ENCODE measurements at regions not wholly inside any gene's neighbourhood (a gene's known extent, or its start where the extent isn't known, plus 50 kb on each side); places are given as distances from the start of the nearest gene placed in this dataset.
"Not testable (repeated sequence)": the region's sequence is repeated elsewhere in the genome, so short reads cannot be mapped to it uniquely, and the experiment has no call there.

DNA sequence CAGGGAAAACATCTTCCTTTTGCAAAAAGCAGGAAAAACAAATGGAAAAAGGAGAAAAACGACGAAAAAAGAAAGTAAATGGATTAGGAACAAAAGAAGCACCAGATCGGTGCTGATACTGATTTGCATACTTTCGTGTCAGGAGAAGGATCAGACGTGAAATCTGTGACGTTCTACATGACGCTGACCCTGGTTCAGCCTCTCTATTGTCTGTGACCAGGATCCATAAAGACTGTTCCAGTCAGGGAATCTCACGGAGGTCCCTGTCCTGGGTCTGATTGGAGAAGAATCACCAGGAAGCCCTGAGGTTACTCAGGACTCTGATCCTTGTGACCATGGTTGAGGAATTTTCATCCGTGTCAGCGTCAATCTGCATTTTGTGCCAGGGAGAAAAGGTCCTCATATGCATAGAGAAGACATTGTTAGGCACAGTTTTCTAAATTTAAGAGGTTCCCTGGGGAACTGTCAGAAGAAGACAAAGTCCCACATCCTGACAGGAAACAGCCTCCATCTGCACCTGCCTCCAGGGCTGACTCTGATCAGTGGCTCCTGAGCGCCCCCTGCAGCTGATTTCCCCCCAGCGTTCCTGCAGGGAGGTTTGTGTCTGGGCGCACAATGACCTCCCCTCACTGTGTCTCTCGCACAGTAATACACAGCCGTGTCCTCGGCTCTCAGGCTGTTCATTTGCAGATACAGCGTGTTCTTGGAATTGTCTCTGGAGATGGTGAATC, 832.9 kb downstream of the TMEM121 start:
- H3K9me3 ChIP-seq; H3K27me3 ChIP-seq; H3K4me3 ChIP-seq; DNase-seq; H3K36me3 ChIP-seq; H3K27ac ChIP-seq; H3K4me1 ChIP-seq; intact Hi-C loops (cut with DNase I; ENCODE audit: low total_unique reads): not testable (repeated sequence)
- WGBS, 5 donors = 42 to 54% (median 47%) methylated on average over 15 to 17 of the region's 17 CpGs

DNA sequence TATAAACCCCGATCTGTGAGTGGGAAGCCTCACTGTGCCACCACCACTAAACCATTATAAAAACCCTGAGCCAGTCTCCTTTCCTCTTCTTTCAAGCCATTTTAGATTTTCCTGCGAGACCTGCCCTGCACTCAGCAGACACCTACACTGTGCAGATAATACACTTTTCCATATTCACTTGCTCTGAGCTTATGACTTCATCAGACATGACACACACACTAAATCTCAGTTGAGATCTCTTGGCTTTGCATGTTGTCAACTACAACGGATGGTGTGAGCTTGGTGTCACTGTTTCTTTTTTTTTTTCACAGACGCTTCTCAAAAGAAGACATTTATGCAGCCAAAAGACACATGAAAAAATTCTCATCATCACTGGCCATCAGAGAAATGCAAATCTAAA, 839.0 kb downstream of the TMEM121 start:
- H3K4me1 ChIP-seq; DNase-seq; H3K27me3 ChIP-seq; H3K4me3 ChIP-seq; H3K36me3 ChIP-seq; intact Hi-C loops (cut with DNase I; ENCODE audit: low total_unique reads); H3K9me3 ChIP-seq; H3K27ac ChIP-seq: not testable (repeated sequence)
- WGBS, 5 donors = 29 to 58% (median 40%) methylated on average over 2 of the region's 4 CpGs

DNA sequence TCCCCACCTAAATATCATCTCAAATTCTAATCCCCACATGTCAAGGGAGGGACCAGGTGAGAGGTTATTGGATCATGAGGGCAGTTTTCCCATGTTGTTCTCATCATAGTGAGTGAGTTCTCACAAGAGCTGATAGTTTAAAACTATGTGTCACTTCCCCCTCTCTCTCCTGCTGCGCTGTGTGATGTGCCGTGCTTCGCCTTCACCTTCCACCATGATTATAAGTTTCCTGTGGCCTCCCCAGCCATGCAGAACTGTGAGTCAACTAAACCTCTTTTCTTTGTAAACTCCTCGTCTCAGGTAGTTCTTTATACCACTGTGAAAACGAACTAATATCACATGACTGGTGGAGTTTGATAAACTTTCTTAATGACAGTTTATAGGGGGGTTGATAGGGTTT, 839.5 kb downstream of the TMEM121 start:
- H3K27me3 ChIP-seq; H3K4me3 ChIP-seq; DNase-seq; H3K27ac ChIP-seq; intact Hi-C loops (cut with DNase I; ENCODE audit: low total_unique reads); H3K9me3 ChIP-seq; H3K4me1 ChIP-seq; H3K36me3 ChIP-seq: not testable (repeated sequence)
- 26 to 49% (median 39%) methylated on average over 5 of the region's 5 CpGs for WGBS, 5 donors

DNA sequence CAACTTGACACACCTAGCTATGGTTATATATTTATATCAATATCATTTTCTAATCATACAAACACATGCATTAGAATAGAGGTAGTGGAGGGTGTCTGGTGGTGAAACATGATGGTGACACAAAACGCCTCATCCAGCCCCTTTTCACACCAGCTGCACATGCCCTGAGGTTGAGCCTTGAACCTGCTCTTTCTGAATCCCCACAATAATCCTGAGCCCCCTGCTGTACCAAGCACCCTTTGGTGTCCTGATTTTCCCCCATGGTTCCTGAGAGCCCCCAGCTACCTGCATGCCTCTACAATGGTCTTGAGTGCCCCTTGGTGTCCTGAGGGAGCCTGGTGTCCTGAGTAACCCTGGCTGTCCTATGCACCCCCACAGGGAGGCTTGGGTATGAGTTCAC, 840.6 kb downstream of the TMEM121 start:
- H3K27ac ChIP-seq = not testable (repeated sequence)

DNA sequence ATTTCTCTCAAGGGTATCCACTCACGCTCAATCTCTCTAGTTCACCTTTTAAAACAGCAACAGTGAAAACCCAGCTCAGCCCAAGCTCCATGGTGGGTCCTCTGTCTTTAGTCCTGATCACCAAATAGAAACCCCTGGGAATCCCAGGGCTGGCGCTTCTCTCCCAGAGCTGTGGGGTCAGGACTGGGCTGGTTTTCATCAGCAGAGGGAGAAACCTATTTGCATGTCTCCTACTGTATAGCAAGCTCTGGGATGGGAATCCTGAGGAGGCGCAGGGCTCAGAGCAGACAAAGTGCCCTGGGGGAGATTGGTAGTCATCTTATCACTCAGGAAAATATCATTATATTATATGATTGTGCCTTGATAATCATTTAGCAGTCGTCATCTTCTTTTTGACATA, 843.1 kb downstream of the TMEM121 start:
- intact Hi-C loops (cut with DNase I; ENCODE audit: low total_unique reads); DNase-seq; H3K9me3 ChIP-seq; H3K27ac ChIP-seq; H3K4me1 ChIP-seq; H3K36me3 ChIP-seq; H3K4me3 ChIP-seq: not testable (repeated sequence)
- H3K27me3 ChIP-seq = peaks cover 0 to 32% (median 0%) of the 10 kb centered on the region in 3 donors
- WGBS, 5 donors = 43 to 59% (median 49%) methylated on average over 2 to 3 of the region's 4 CpGs

More for the DNA sequence above, 840.6 kb downstream of the TMEM121 start:
- H3K9me3 ChIP-seq; H3K36me3 ChIP-seq; H3K27me3 ChIP-seq; intact Hi-C loops (cut with DNase I; ENCODE audit: low total_unique reads); DNase-seq; H3K4me3 ChIP-seq; H3K4me1 ChIP-seq: not testable (repeated sequence)
- WGBS, 5 donors = 31 to 52% (median 40%) methylated on average over 1 of the region's 1 CpG

DNA sequence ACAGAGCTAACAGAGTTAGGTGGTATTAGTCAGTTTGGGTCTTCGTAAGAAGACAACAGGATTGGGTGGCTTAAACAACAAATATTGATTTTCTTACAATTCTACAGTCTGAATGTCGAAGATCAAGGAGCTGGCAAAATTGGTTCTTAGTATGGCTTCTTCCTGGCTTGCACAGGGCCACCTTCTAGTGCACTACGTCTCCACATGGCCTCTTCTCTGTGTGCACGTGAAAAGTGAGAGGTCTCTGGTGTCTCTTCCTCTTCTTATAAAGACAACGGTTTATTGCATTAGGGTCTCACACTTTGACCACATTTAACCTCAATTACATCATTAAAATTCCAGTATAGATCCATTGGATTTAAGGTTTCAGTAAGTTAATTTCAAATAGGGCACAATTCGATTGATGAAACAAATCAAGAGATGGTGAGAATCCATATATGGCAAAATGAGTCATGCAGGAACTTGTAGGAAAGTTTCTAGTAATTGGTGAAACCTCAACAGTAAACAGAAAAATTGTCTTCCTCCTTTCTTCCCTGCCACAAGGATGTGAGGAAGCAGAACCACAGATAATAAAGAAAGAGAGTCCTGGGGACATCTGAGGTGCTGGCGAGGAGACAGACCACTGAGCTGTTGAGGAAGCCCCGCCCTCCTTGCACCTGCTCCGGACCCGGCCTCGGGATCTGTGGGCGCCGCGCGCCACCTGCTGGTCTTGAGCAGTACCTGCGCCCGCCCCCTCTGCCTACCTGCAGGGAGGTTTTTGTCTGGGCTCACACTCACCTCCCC, 846.7 kb downstream of the TMEM121 start:
- Histone ChIP-seq H3K27me3 (peaks cover 0 to 41% (median 0%) of the 10 kb centered on the region in 3 donors), H3K4me1 (peaks cover 0 to 8% (median 0%) of the 10 kb centered on the region in 4 donors), H3K9me3 (no peaks in the 10 kb centered on the region), H3K27ac (no peak overlapping the region), H3K4me3 (no peak overlapping the region), H3K36me3 (no peaks in the 10 kb centered on the region)
- peak; percentile 44 to 73 for DNase-seq
- TF ChIP-seq POLR2AphosphoS5 (IDR thresholded peaks at IDR 0.05) = no peak
- TF ChIP-seq, protein P1, sequence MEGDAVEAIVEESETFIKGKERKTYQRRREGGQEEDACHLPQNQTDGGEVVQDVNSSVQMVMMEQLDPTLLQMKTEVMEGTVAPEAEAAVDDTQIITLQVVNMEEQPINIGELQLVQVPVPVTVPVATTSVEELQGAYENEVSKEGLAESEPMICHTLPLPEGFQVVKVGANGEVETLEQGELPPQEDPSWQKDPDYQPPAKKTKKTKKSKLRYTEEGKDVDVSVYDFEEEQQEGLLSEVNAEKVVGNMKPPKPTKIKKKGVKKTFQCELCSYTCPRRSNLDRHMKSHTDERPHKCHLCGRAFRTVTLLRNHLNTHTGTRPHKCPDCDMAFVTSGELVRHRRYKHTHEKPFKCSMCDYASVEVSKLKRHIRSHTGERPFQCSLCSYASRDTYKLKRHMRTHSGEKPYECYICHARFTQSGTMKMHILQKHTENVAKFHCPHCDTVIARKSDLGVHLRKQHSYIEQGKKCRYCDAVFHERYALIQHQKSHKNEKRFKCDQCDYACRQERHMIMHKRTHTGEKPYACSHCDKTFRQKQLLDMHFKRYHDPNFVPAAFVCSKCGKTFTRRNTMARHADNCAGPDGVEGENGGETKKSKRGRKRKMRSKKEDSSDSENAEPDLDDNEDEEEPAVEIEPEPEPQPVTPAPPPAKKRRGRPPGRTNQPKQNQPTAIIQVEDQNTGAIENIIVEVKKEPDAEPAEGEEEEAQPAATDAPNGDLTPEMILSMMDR (IDR thresholded peaks at IDR 0.05) = peak in 5 of 7 experiments; percentile 22 to 63 (median 37)
- WGBS, 5 donors = 19 to 29% (median 23%) methylated on average over 15 to 17 of the region's 17 CpGs
- intact Hi-C loops (cut with DNase I; ENCODE audit: low total_unique reads) = no loop called here

DNA sequence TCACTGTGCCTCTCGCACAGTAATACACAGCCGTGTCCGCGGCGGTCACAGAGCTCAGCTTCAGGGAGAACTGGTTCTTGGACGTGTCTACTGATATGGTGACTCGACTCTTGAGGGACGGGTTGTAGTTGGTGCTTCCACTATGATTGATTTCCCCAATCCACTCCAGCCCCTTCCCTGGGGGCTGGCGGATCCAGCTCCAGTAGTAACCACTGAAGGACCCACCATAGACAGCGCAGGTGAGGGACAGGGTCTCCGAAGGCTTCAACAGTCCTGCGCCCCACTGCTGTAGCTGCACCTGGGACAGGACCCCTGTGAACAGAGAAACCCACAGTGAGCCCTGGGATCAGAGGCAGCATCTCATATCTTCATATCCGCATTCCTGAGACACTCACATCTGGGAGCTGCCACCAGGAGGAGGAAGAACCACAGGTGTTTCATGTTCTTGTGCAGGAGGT, 847.3 kb downstream of the TMEM121 start:
- H3K4me1 ChIP-seq; H3K4me3 ChIP-seq; H3K36me3 ChIP-seq; H3K9me3 ChIP-seq; H3K27ac ChIP-seq; intact Hi-C loops (cut with DNase I; ENCODE audit: low total_unique reads); DNase-seq: not testable (repeated sequence)
- H3K27me3 ChIP-seq = peaks cover 0 to 41% (median 0%) of the 10 kb centered on the region in 3 donors
- WGBS, 5 donors = 39 to 54% (median 52%) methylated on average over 10 to 13 of the region's 13 CpGs
- TF ChIP-seq, protein P1 (IDR thresholded peaks at IDR 0.05) = peak in 1 of 7 experiments; percentile 22

All from stomach (tissue), 8 donors.